HUES6 (cell line): ENCODE measurements at regions not wholly inside any gene's neighbourhood (a gene's known extent, or its start where the extent isn't known, plus 50 kb on each side); places are given as distances from the start of the nearest gene placed in this dataset.

ENCODE experiments used
- H3K27ac ChIP-seq: 2 replicates; pipeline ENCODE4 v1.7.0; 2013; ENCODE audit warnings: low read depth, mild to moderate bottlenecking, low read length, inconsistent platforms
- H3K27me3 ChIP-seq: 2 replicates; pipeline ENCODE4 v1.6.1; 2013; ENCODE audit warnings: low read length; ENCODE audit not compliant: control insufficient read depth, insufficient read depth
- H3K36me3 ChIP-seq: 2 replicates; pipeline ENCODE4 v1.6.1; 2013; ENCODE audit warnings: low read length; ENCODE audit not compliant: control insufficient read depth, insufficient read depth
- H3K4me1 ChIP-seq: 2 replicates; pipeline ENCODE4 v1.6.1; 2013; ENCODE audit warnings: low read length; ENCODE audit not compliant: control insufficient read depth, insufficient read depth
- H3K4me3 ChIP-seq: 2 replicates; pipeline ENCODE4 v1.5.1; 2013; ENCODE audit warnings: low read depth, low read length
- H3K9ac ChIP-seq: one replicate; pipeline ENCODE4 v1.6.1; 2013; ENCODE audit warnings: mild to moderate bottlenecking, low read length
- H3K9me3 ChIP-seq: 2 replicates; pipeline ENCODE4 v1.6.1; 2013; ENCODE audit warnings: low read depth, low read length; ENCODE audit not compliant: control insufficient read depth, insufficient read depth

- H3K4me3 ChIP-seq: no peak overlapping the region
- no peaks in the 10 kb centered on the region for H3K9me3 ChIP-seq
- H3K27ac ChIP-seq: no peak overlapping the region
- H3K27me3 ChIP-seq: no peaks in the 10 kb centered on the region
- no peaks in the 10 kb centered on the region for H3K36me3 ChIP-seq
- H3K4me1 ChIP-seq: no peaks in the 10 kb centered on the region
- H3K9ac ChIP-seq: no peak overlapping the region
Measured at GRCh38 chr3:1938975-1939374, 159.7 kb upstream of the CNTN4 start.

- H3K36me3 ChIP-seq: no peaks in the 10 kb centered on the region
- H3K4me3 ChIP-seq: no peak overlapping the region
- no peak overlapping the region for H3K27ac ChIP-seq
- H3K27me3 ChIP-seq: no peaks in the 10 kb centered on the region
- H3K4me1 ChIP-seq: no peaks in the 10 kb centered on the region
- no peak overlapping the region for H3K9ac ChIP-seq
- H3K9me3 ChIP-seq: no peaks in the 10 kb centered on the region
Measured at GRCh38 chr3:1942781-1943180, 155.9 kb upstream of the CNTN4 start.

GRCh38 chr3:1943395-1944118 is 155.1 kb upstream of the CNTN4 start:
- Histone ChIP-seq H3K4me1 (no peaks in the 10 kb centered on the region), H3K9ac (no peak overlapping the region), H3K36me3 (no peaks in the 10 kb centered on the region), H3K4me3 (no peak overlapping the region), H3K27ac (no peak overlapping the region), H3K9me3 (no peaks in the 10 kb centered on the region), H3K27me3 (no peaks in the 10 kb centered on the region)

- no peaks in the 10 kb centered on the region for H3K27me3 ChIP-seq
- H3K4me3 ChIP-seq: no peak overlapping the region
- H3K4me1 ChIP-seq: no peaks in the 10 kb centered on the region
- H3K36me3 ChIP-seq: no peaks in the 10 kb centered on the region
- H3K9me3 ChIP-seq: no peaks in the 10 kb centered on the region
- no peak overlapping the region for H3K27ac ChIP-seq
- no peak overlapping the region for H3K9ac ChIP-seq
Measured at GRCh38 chr3:1945698-1946097, 153.0 kb upstream of the CNTN4 start.

- no peak overlapping the region for H3K27ac ChIP-seq
- H3K36me3 ChIP-seq: no peaks in the 10 kb centered on the region
- H3K9ac ChIP-seq: no peak overlapping the region
- no peaks in the 10 kb centered on the region for H3K27me3 ChIP-seq
- no peaks in the 10 kb centered on the region for H3K4me1 ChIP-seq
- no peak overlapping the region for H3K4me3 ChIP-seq
- no peaks in the 10 kb centered on the region for H3K9me3 ChIP-seq
Measured at GRCh38 chr3:1953536-1953935, 145.1 kb upstream of the CNTN4 start.

GRCh38 chr3:1954632-1955031 is 144.0 kb upstream of the CNTN4 start:
- Histone ChIP-seq H3K9ac (no peak overlapping the region), H3K9me3 (no peaks in the 10 kb centered on the region), H3K36me3 (no peaks in the 10 kb centered on the region), H3K27me3 (no peaks in the 10 kb centered on the region), H3K4me1 (no peaks in the 10 kb centered on the region), H3K4me3 (no peak overlapping the region), H3K27ac (no peak overlapping the region)

- no peaks in the 10 kb centered on the region for H3K9me3 ChIP-seq
- no peak overlapping the region for H3K4me3 ChIP-seq
- no peak overlapping the region for H3K27ac ChIP-seq
- no peaks in the 10 kb centered on the region for H3K27me3 ChIP-seq
- H3K4me1 ChIP-seq: no peaks in the 10 kb centered on the region
- H3K9ac ChIP-seq: no peak overlapping the region
- H3K36me3 ChIP-seq: no peaks in the 10 kb centered on the region
Measured at GRCh38 chr3:1955170-1955569, 143.5 kb upstream of the CNTN4 start.

- no peaks in the 10 kb centered on the region for H3K9me3 ChIP-seq
Measured at GRCh38 chr3:1955750-1956149, 142.9 kb upstream of the CNTN4 start.

GRCh38 chr3:1960506-1960905 is 138.2 kb upstream of the CNTN4 start:
- Histone ChIP-seq H3K9me3 (no peaks in the 10 kb centered on the region), H3K9ac (no peak overlapping the region), H3K4me3 (no peak overlapping the region)

More at GRCh38 chr3:1955750-1956149, 142.9 kb upstream of the CNTN4 start:
- H3K4me1 ChIP-seq: no peaks in the 10 kb centered on the region
- H3K36me3 ChIP-seq: no peaks in the 10 kb centered on the region
- no peaks in the 10 kb centered on the region for H3K27me3 ChIP-seq
- no peak overlapping the region for H3K9ac ChIP-seq
- H3K27ac ChIP-seq: no peak overlapping the region
- no peak overlapping the region for H3K4me3 ChIP-seq

GRCh38 chr3:1962396-1963088 is 136.1 kb upstream of the CNTN4 start:
- Histone ChIP-seq H3K4me3 (no peak overlapping the region), H3K4me1 (peaks cover 6% of the 10 kb centered on the region; the same call in 1 of the 2 replicates)

More at GRCh38 chr3:1960506-1960905, 138.2 kb upstream of the CNTN4 start:
- Histone ChIP-seq H3K36me3 (no peaks in the 10 kb centered on the region), H3K27ac (no peak overlapping the region), H3K27me3 (no peaks in the 10 kb centered on the region), H3K4me1 (peaks cover 6% of the 10 kb centered on the region; the same call in 1 of the 2 replicates)

GRCh38 chr3:1963896-1964295 is 134.8 kb upstream of the CNTN4 start:
- no peak overlapping the region for H3K4me3 ChIP-seq
- H3K9ac ChIP-seq: no peak overlapping the region
- 0 out of 2 replicates have a peak overlapping the region, but pooled peaks have one; percentile 5 for H3K27ac ChIP-seq
- no peaks in the 10 kb centered on the region for H3K27me3 ChIP-seq
- no peaks in the 10 kb centered on the region for H3K9me3 ChIP-seq
- peaks cover 6% of the 10 kb centered on the region; the same call in 1 of the 2 replicates for H3K4me1 ChIP-seq
- H3K36me3 ChIP-seq: no peaks in the 10 kb centered on the region

More at GRCh38 chr3:1962396-1963088, 136.1 kb upstream of the CNTN4 start:
- H3K36me3 ChIP-seq: no peaks in the 10 kb centered on the region
- H3K27me3 ChIP-seq: no peaks in the 10 kb centered on the region
- H3K27ac ChIP-seq: no peak overlapping the region
- H3K9ac ChIP-seq: no peak overlapping the region
- H3K9me3 ChIP-seq: no peaks in the 10 kb centered on the region
